ENCODE measurements at regions not wholly inside any gene's neighbourhood (a gene's known extent, or its start where the extent isn't known, plus 50 kb on each side); places are given as distances from the start of the nearest gene placed in this dataset.

DNA sequence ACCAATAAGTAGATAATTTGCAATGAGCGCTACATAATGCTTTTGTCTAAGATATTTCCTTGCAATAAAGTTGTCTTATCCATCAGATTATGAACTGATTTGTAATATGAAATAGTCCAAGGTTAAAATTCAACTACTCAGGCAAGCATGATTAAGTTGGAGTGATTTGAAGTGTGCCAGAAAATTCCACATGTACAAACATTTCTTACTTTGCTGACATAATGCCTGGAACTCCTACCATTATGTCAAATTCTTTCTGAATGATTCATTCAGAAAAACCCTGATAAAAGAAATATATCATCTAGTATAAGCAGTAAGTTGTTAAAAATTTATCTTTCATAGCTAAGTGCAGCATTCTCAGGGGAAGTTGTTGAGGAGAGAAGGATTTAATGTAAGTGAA is 87.3 kb downstream of the CBLN2 start:
- CTCF ChIA-PET, result no interaction called here
- TF ChIP-seq TCF7L2 (IDR thresholded peaks at IDR 0.05; ENCODE audit: low read depth, low read length) (no peak), POLR2AphosphoS5 (IDR thresholded peaks at IDR 0.05; ENCODE audit: low read depth, low read length) (no peak), SIN3A (IDR thresholded peaks at IDR 0.05; ENCODE audit: borderline replicate concordance, insufficient read depth, low read depth, low read length) (no peak)
- TF ChIP-seq, protein P1, sequence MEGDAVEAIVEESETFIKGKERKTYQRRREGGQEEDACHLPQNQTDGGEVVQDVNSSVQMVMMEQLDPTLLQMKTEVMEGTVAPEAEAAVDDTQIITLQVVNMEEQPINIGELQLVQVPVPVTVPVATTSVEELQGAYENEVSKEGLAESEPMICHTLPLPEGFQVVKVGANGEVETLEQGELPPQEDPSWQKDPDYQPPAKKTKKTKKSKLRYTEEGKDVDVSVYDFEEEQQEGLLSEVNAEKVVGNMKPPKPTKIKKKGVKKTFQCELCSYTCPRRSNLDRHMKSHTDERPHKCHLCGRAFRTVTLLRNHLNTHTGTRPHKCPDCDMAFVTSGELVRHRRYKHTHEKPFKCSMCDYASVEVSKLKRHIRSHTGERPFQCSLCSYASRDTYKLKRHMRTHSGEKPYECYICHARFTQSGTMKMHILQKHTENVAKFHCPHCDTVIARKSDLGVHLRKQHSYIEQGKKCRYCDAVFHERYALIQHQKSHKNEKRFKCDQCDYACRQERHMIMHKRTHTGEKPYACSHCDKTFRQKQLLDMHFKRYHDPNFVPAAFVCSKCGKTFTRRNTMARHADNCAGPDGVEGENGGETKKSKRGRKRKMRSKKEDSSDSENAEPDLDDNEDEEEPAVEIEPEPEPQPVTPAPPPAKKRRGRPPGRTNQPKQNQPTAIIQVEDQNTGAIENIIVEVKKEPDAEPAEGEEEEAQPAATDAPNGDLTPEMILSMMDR (IDR thresholded peaks at IDR 0.05), result no peak
- TF ChIP-seq, protein P2, sequence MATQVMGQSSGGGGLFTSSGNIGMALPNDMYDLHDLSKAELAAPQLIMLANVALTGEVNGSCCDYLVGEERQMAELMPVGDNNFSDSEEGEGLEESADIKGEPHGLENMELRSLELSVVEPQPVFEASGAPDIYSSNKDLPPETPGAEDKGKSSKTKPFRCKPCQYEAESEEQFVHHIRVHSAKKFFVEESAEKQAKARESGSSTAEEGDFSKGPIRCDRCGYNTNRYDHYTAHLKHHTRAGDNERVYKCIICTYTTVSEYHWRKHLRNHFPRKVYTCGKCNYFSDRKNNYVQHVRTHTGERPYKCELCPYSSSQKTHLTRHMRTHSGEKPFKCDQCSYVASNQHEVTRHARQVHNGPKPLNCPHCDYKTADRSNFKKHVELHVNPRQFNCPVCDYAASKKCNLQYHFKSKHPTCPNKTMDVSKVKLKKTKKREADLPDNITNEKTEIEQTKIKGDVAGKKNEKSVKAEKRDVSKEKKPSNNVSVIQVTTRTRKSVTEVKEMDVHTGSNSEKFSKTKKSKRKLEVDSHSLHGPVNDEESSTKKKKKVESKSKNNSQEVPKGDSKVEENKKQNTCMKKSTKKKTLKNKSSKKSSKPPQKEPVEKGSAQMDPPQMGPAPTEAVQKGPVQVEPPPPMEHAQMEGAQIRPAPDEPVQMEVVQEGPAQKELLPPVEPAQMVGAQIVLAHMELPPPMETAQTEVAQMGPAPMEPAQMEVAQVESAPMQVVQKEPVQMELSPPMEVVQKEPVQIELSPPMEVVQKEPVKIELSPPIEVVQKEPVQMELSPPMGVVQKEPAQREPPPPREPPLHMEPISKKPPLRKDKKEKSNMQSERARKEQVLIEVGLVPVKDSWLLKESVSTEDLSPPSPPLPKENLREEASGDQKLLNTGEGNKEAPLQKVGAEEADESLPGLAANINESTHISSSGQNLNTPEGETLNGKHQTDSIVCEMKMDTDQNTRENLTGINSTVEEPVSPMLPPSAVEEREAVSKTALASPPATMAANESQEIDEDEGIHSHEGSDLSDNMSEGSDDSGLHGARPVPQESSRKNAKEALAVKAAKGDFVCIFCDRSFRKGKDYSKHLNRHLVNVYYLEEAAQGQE (IDR thresholded peaks at IDR 0.05; ENCODE audit: insufficient read depth in 1 of 2, low read depth in 2 of 2, low read length in 1 of 2), result no peak
- no peaks in the 10 kb centered on the region for H3K9me3 ChIP-seq (ENCODE audit: control insufficient read depth, insufficient read depth, low read depth, low read length)
- BruUV-seq (replicated peaks), result no TSS peak
- ATAC-seq, result no peak
- in situ Hi-C loops (cut with HindIII; ENCODE audit: low pct_unique_long_range_greater_than_20kb, low sequenced_read_pairs), result no loop called here
- no peaks in the 10 kb centered on the region for H3K4me1 ChIP-seq (ENCODE audit: control insufficient read depth, insufficient read depth, low read length)
- DNase-seq (ENCODE audit: low read depth, low spot score), result no peak
- H3K4me3 ChIP-seq (ENCODE audit: low read depth in 2 of 2, low read length in 2 of 2), result no peak overlapping the region
- H3K36me3 ChIP-seq (ENCODE audit: control insufficient read depth, insufficient read depth, low read length), result no peaks in the 10 kb centered on the region
- POLR2A ChIA-PET, result no interaction called here
- intact Hi-C loops (cut with micrococcal nuclease; ENCODE audit: unreplicated experiment), result no loop called here
- no peak overlapping the region for H3K27ac ChIP-seq (ENCODE audit: low read length)
- no peaks in the 10 kb centered on the region for H3K27me3 ChIP-seq (ENCODE audit: control insufficient read depth, insufficient read depth, low read length)

DNA sequence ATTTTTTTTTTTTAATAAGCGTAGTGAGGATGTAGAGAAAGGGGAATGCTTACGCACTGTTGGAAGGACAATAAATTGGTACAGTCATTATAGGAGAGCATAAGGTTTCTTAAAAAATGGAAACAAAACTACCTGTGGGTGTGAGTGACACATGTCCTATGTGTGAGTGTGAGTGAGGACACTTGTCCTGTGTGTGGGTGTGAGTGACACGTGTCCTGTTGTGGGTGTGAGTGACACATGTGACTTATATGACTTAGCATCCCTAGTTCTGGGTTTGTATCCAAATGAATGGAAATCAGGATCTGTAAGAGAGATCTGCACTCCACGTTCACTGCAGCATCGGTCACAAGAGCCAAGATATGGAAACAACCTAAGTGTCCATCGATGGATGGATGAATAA is 91.8 kb downstream of the CBLN2 start:
- Histone ChIP-seq H3K27me3 (ENCODE audit: control insufficient read depth, insufficient read depth, low read length) (no peaks in the 10 kb centered on the region), H3K4me3 (ENCODE audit: low read depth in 2 of 2, low read length in 2 of 2) (no peak overlapping the region), H3K9me3 (ENCODE audit: control insufficient read depth, insufficient read depth, low read depth, low read length) (no peaks in the 10 kb centered on the region), H3K27ac (ENCODE audit: low read length) (no peak overlapping the region), H3K4me1 (ENCODE audit: control insufficient read depth, insufficient read depth, low read length) (no peaks in the 10 kb centered on the region), H3K36me3 (ENCODE audit: control insufficient read depth, insufficient read depth, low read length) (no peaks in the 10 kb centered on the region)
- CTCF ChIA-PET, result no interaction called here
- intact Hi-C loops (cut with micrococcal nuclease; ENCODE audit: unreplicated experiment), result no loop called here
- no peak for TF ChIP-seq TCF7L2 (IDR thresholded peaks at IDR 0.05; ENCODE audit: low read depth, low read length)
- TF ChIP-seq, protein P1 (IDR thresholded peaks at IDR 0.05), result no peak
- no peak for TF ChIP-seq SIN3A (IDR thresholded peaks at IDR 0.05; ENCODE audit: borderline replicate concordance, insufficient read depth, low read depth, low read length)
- no peak for TF ChIP-seq POLR2AphosphoS5 (IDR thresholded peaks at IDR 0.05; ENCODE audit: low read depth, low read length)
- TF ChIP-seq, protein P2 (IDR thresholded peaks at IDR 0.05; ENCODE audit: insufficient read depth in 1 of 2, low read depth in 2 of 2, low read length in 1 of 2), result no peak
- POLR2A ChIA-PET, result no interaction called here
- in situ Hi-C loops (cut with HindIII; ENCODE audit: low pct_unique_long_range_greater_than_20kb, low sequenced_read_pairs), result no loop called here
- DNase-seq (ENCODE audit: low read depth, low spot score) (no peak), ATAC-seq (no peak)
- no TSS peak for BruUV-seq (replicated peaks)
